B cell (primary cell): ENCODE measurements at regions not wholly inside any gene's neighbourhood (a gene's known extent, or its start where the extent isn't known, plus 50 kb on each side); places are given as distances from the start of the nearest gene placed in this dataset.

ENCODE experiments used
- ATAC-seq: fragments of 200-7000 bp; cut with Tn5 transposase; one replicate; pipeline ENCODE4 v1.10.0; 2021; ENCODE audit warnings: low read depth, mild to moderate bottlenecking, moderate number of reproducible peaks, moderate library complexity
- CTCF ChIA-PET: fragments of 350-600 bp; sonication (Branson Sonifier 250); formaldehyde crosslinking; loops from one replicate; lab custom pipeline; 2021; ENCODE audit warnings: antibody characterized with exemption, inconsistent platforms; lab: Charles Lee
- POLR2A ChIA-PET: fragments of 350-600 bp; sonication (Branson Sonifier 250); formaldehyde crosslinking; loops from one replicate; lab custom pipeline; 2021; ENCODE audit warnings: antibody characterized with exemption; lab: Charles Lee
- DNase-seq: peaks from one replicate; pipeline ENCODE4 v3.0.0; 2013
- H2AFZ ChIP-seq: 2 replicates; pipeline ENCODE4 v1.6.1; 2012; ENCODE audit warnings: mild to moderate bottlenecking, low read depth, low read length; ENCODE audit not compliant: insufficient read depth, poor library complexity, severe bottlenecking
- H3K27ac ChIP-seq, 2 donors: 1 replicate in 1 of 2; 2 replicates in 1 of 2; pipeline ENCODE4 v1.5.1; 2012 to 2013; ENCODE audit warnings: low read length in 2 of 2, mild to moderate bottlenecking in 2 of 2, moderate library complexity in 1 of 2
- H3K27me3 ChIP-seq, 4 experiments: fragments of 200-600 bp in 1 of 4; sonication (generic) in 1 of 4; replicated peaks in 1 of 4; 1 replicate in 2 of 4; 2 replicates in 2 of 4; pipeline versions ENCODE4 v1.6.1 to v1.7.0; 2013 to 2016; ENCODE audit warnings: low read length in 3 of 4, mild to moderate bottlenecking in 2 of 4, mixed read lengths in 1 of 4, moderate library complexity in 1 of 4; ENCODE audit not compliant: insufficient read depth in 4 of 4, control insufficient read depth in 3 of 4; ENCODE audit errors: control extremely low read depth in 1 of 4
- H3K36me3 ChIP-seq, 2 experiments: replicated peaks in 1 of 2; 1 replicate in 1 of 2; 2 replicates in 1 of 2; pipeline versions ENCODE4 v1.6.1 to v1.7.1; 2013; ENCODE audit warnings: low read length in 1 of 2; ENCODE audit not compliant: insufficient read depth in 2 of 2, control insufficient read depth in 1 of 2; ENCODE audit errors: control extremely low read depth in 1 of 2, extremely low read depth in 1 of 2
- H3K4me1 ChIP-seq, 2 donors: fragments of 200-600 bp in 1 of 2; sonication (generic) in 1 of 2; 1 replicate in 1 of 2; 2 replicates in 1 of 2; pipeline versions ENCODE4 v1.5.1 to v1.6.1; 2013 to 2017; ENCODE audit warnings: low read length in 2 of 2; ENCODE audit not compliant: control insufficient read depth in 2 of 2, insufficient read depth in 2 of 2
- H3K4me2 ChIP-seq: replicated peaks from 2 replicates; pipeline ENCODE3; 2012; ENCODE audit warnings: mild to moderate bottlenecking, low read depth, low read length; ENCODE audit not compliant: poor library complexity, severe bottlenecking
- H3K4me3 ChIP-seq, 5 experiments: fragments of 200-600 bp in 1 of 5; sonication (generic) in 1 of 5; 1 replicate in 3 of 5; 2 replicates in 2 of 5; pipeline versions ENCODE4 v1.5.1 to v1.7.0; 2011 to 2016; ENCODE audit warnings: low read length in 4 of 5, mild to moderate bottlenecking in 4 of 5, low read depth in 2 of 5, control low read depth in 1 of 5, moderate library complexity in 1 of 5; ENCODE audit not compliant: insufficient read depth in 1 of 5; ENCODE audit errors: control extremely low read depth in 1 of 5, extremely low read depth in 1 of 5
- H3K79me2 ChIP-seq: fragments of 200-600 bp; sonication (generic); one replicate; pipeline ENCODE4 v1.6.0; 2016; ENCODE audit warnings: low read length; ENCODE audit not compliant: control insufficient read depth, insufficient read depth
- H3K9ac ChIP-seq: fragments of 200-600 bp; sonication (generic); 2 replicates; pipeline ENCODE4 v1.6.1; 2017; ENCODE audit warnings: mild to moderate bottlenecking, low read length, moderate library complexity
- H3K9me3 ChIP-seq, 3 donors: one replicate each; pipeline versions ENCODE4 v1.6.1 to v1.7.1; 2013; ENCODE audit warnings: low read length in 2 of 3; ENCODE audit not compliant: control insufficient read depth in 2 of 3, insufficient read depth in 1 of 3; ENCODE audit errors: control extremely low read depth in 1 of 3
- H4K20me1 ChIP-seq: 2 replicates; pipeline ENCODE4 v1.6.0; 2012; ENCODE audit warnings: mild to moderate bottlenecking, low read length; ENCODE audit not compliant: insufficient read depth, control insufficient read depth, poor library complexity, severe bottlenecking
- H3K27ac Mint-ChIP-seq: one replicate; pipeline ENCODE4 v1.8.0; 2021; ENCODE audit warnings: mixed read lengths
- H3K27me3 Mint-ChIP-seq: one replicate; pipeline ENCODE4 v1.8.0; 2021; ENCODE audit warnings: mixed read lengths
- H3K4me1 Mint-ChIP-seq: one replicate; pipeline ENCODE4 v1.8.0; 2021; ENCODE audit warnings: mixed read lengths
- H3K4me3 Mint-ChIP-seq: one replicate; pipeline ENCODE4 v1.8.0; 2021; ENCODE audit warnings: mixed read lengths
- H3K9me3 Mint-ChIP-seq: one replicate; pipeline ENCODE4 v1.8.0; 2022; ENCODE audit warnings: mixed read lengths; ENCODE audit not compliant: insufficient read depth
- CTCF ChIP-seq: fragments of 200-600 bp; IDR thresholded peaks from one replicate; pipeline ENCODE4 v1.8.0; 2022; ENCODE audit warnings: antibody characterized with exemption, mild to moderate bottlenecking
- EZH2 ChIP-seq: IDR thresholded peaks from 2 replicates; pipeline ENCODE4 v1.6.1; 2012; ENCODE audit warnings: borderline replicate concordance, low read depth, mild to moderate bottlenecking, moderate library complexity, low read length; ENCODE audit not compliant: insufficient read depth, poor library complexity, severe bottlenecking
- WGBS: methylation state at CpG from one replicate; pipeline ENCODE4 v1.1.5; 2013; ENCODE audit warnings: missing lambda C conversion rate; ENCODE audit not compliant: insufficient coverage; 5-methylcytosine and 5-hydroxymethylcytosine counted together
- intact Hi-C: fragments of 100-400 bp; cut with micrococcal nuclease; formaldehyde crosslinking; loops from one replicate; pipeline ENCODE4 v1.10.0; 2022

DNA sequence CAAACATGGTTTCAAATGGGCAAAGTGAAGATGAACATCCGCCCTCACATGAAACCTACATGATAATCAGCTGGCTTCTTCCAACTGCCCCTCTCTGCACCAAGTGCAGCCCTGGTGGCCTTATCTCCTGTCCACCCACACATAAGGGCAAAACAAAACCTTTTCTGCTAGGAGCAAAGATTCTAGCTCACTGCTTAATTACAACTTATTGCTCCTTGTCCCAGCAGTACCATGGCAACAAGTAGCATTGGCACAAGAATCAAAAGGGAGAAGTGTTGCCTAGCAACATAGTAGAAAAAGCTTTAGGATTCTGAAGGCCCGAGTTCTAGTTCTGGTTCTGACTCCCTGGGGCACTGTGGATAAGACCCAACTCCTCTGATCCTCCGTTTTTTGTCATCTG lies 68.7 kb upstream of the BMAL1 start:
- Histone ChIP-seq H3K4me2 (no peak overlapping the region), H3K27me3 (peaks cover 0 to 5% (median 0%) of the 10 kb centered on the region in 4 experiments), H3K9ac (no peak overlapping the region), H3K9me3 (no peaks in the 10 kb centered on the region), H3K4me1 (peaks cover 0 to 5% of the 10 kb centered on the region in 2 donors), H3K27ac (no peak overlapping the region), H3K4me3 (no peak overlapping the region), H2AFZ (no peak overlapping the region), H4K20me1 (no peaks in the 10 kb centered on the region), H3K36me3 (no peaks in the 10 kb centered on the region), H3K79me2 (no peaks in the 10 kb centered on the region)
- no peak for DNase-seq
- Mint-ChIP-seq H3K9me3 (no peaks in the 10 kb centered on the region), H3K27me3 (peaks cover 26% of the 10 kb centered on the region), H3K4me3 (no peak overlapping the region), H3K27ac (no peak overlapping the region), H3K4me1 (peaks cover 16% of the 10 kb centered on the region)
- ChIA-PET POLR2A (no interaction called here), CTCF (interaction anchor here (1.1 to 2.7 kb wide), 3 partner anchors 135 to 176 kb away, joined by 3 to 11 read pairs (median 5); no protein-coding TSS in a partner anchor)
- WGBS: 95% methylated on average over 2 of the region's 3 CpGs
- TF ChIP-seq EZH2 (no peak), CTCF (no peak)
- ATAC-seq: no peak
- intact Hi-C loops: no loop called here

DNA sequence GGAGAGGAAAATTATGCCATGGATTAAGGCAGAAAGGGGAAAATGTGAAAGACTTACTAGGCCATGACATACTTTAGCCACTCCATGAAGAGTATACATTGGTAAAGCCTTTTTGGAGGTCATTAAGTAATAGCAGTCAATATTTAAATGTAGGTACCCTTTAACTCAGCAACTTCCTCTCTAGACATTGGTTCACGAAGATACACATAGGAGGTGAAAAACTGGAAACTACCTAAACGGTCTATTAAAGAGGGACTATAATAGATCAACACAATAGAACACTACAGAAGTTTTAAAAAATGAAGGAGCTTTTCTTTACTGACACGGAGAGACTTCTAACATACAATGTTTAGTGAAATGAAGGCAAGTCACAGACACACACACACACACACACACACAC lies 68.2 kb upstream of the BMAL1 start:
- DNase-seq (no peak), ATAC-seq (no peak)
- Histone ChIP-seq H3K27me3 (peaks cover 0 to 5% (median 0%) of the 10 kb centered on the region in 4 experiments), H3K79me2 (no peaks in the 10 kb centered on the region), H3K9ac (no peak overlapping the region), H4K20me1 (no peaks in the 10 kb centered on the region), H3K4me3 (no peak overlapping the region), H3K4me1 (peaks cover 0 to 5% of the 10 kb centered on the region in 2 donors), H3K36me3 (no peaks in the 10 kb centered on the region), H2AFZ (no peak overlapping the region), H3K27ac (no peak overlapping the region), H3K9me3 (no peaks in the 10 kb centered on the region), H3K4me2 (no peak overlapping the region)
- Mint-ChIP-seq H3K4me3 (no peak overlapping the region), H3K9me3 (no peaks in the 10 kb centered on the region), H3K27ac (no peak overlapping the region), H3K4me1 (peaks cover 16% of the 10 kb centered on the region), H3K27me3 (peaks cover 26% of the 10 kb centered on the region)
- TF ChIP-seq EZH2 (no peak), CTCF (no peak)
- ChIA-PET POLR2A (no interaction called here), CTCF (interaction anchor here (0.6 to 2.7 kb wide), 7 partner anchors 28 to 257 kb away, joined by 3 to 14 read pairs (median 5); no protein-coding TSS in a partner anchor)
- WGBS: no CpG with 5 or more reads among the region's 3 CpGs
- intact Hi-C loops: no loop called here
